ENCODE measurements at regions not wholly inside any gene's neighbourhood (a gene's known extent, or its start where the extent isn't known, plus 50 kb on each side); places are given as distances from the start of the nearest gene placed in this dataset.

- H3K9me3 ChIP-seq (ENCODE audit: control insufficient read depth in 1 of 2, low read length in 2 of 2): no peaks in the 10 kb centered on the region
- peaks cover 0 to 1% of the 10 kb centered on the region in 2 donors for H3K27me3 Mint-ChIP-seq
- peaks cover 0 to 1% (median 0%) of the 10 kb centered on the region in 8 donors for H3K9me3 Mint-ChIP-seq
- no peaks in the 10 kb centered on the region for H3K36me3 Mint-ChIP-seq
- CTCF ChIA-PET (ENCODE audit: partially characterized antibody): no interaction called here
- no peak overlapping the region for H3K27ac ChIP-seq (ENCODE audit: low read depth, low read length)
- POLR2A ChIA-PET (ENCODE audit: partially characterized antibody): no interaction called here
- no peaks in the 10 kb centered on the region for H3K27me3 ChIP-seq (ENCODE audit: insufficient read depth, low read length)
- no peak for DNase-seq
- intact Hi-C loops (cut with micrococcal nuclease): no loop called here
- H3K4me3 ChIP-seq (ENCODE audit: low read length in 2 of 2): no peak overlapping the region
- H3K4me1 Mint-ChIP-seq: no peaks in the 10 kb centered on the region
- no peaks in the 10 kb centered on the region for H3K4me1 ChIP-seq (ENCODE audit: insufficient read depth, low read length)
- H3K27ac Mint-ChIP-seq: no peak overlapping the region
- H3K36me3 ChIP-seq (ENCODE audit: insufficient read depth, low read length): no peaks in the 10 kb centered on the region
- H3K4me3 Mint-ChIP-seq: no peak overlapping the region
Measured at GRCh38 chr5:98713027-98713426, 60.4 kb upstream of the RGMB start.

GRCh38 chr5:98713856-98714255 lies 59.6 kb upstream of the RGMB start:
- intact Hi-C loops (cut with micrococcal nuclease): no loop called here
- no peak overlapping the region for H3K27ac Mint-ChIP-seq
- no peak overlapping the region for H3K4me3 Mint-ChIP-seq
- Histone ChIP-seq H3K27me3 (ENCODE audit: insufficient read depth, low read length) (no peaks in the 10 kb centered on the region), H3K36me3 (ENCODE audit: insufficient read depth, low read length) (no peaks in the 10 kb centered on the region), H3K4me1 (ENCODE audit: insufficient read depth, low read length) (no peaks in the 10 kb centered on the region), H3K27ac (ENCODE audit: low read depth, low read length) (no peak overlapping the region), H3K9me3 (ENCODE audit: control insufficient read depth in 1 of 2, low read length in 2 of 2) (no peaks in the 10 kb centered on the region), H3K4me3 (ENCODE audit: low read length in 2 of 2) (no peak overlapping the region)
- H3K36me3 Mint-ChIP-seq: no peaks in the 10 kb centered on the region
- peaks cover 0 to 8% (median 4%) of the 10 kb centered on the region in 8 donors for H3K9me3 Mint-ChIP-seq
- ChIA-PET CTCF (ENCODE audit: partially characterized antibody) (no interaction called here), POLR2A (ENCODE audit: partially characterized antibody) (no interaction called here)
- DNase-seq: no peak
- H3K27me3 Mint-ChIP-seq: peaks cover 3 to 5% of the 10 kb centered on the region in 2 donors
- H3K4me1 Mint-ChIP-seq: no peaks in the 10 kb centered on the region

GRCh38 chr5:98714710-98715288 lies 58.7 kb upstream of the RGMB start:
- no peaks in the 10 kb centered on the region for H3K4me1 ChIP-seq (ENCODE audit: insufficient read depth, low read length)
- CTCF ChIA-PET (ENCODE audit: partially characterized antibody): no interaction called here
- no peak overlapping the region for H3K4me3 Mint-ChIP-seq
- H3K27me3 Mint-ChIP-seq: peaks cover 5 to 10% of the 10 kb centered on the region in 2 donors
- POLR2A ChIA-PET (ENCODE audit: partially characterized antibody): no interaction called here
- no peaks in the 10 kb centered on the region for H3K36me3 Mint-ChIP-seq
- no peak overlapping the region for H3K4me3 ChIP-seq (ENCODE audit: low read length in 2 of 2)
- H3K36me3 ChIP-seq (ENCODE audit: insufficient read depth, low read length): no peaks in the 10 kb centered on the region
- H3K9me3 Mint-ChIP-seq: peaks cover 0 to 13% (median 9%) of the 10 kb centered on the region in 8 donors
- H3K27ac ChIP-seq (ENCODE audit: low read depth, low read length): no peak overlapping the region
- H3K4me1 Mint-ChIP-seq: no peaks in the 10 kb centered on the region
- DNase-seq: no peak
- H3K27me3 ChIP-seq (ENCODE audit: insufficient read depth, low read length): no peaks in the 10 kb centered on the region
- intact Hi-C loops (cut with micrococcal nuclease): no loop called here
- peak overlapping the region in 1 of 7 donors; percentile 16 for H3K27ac Mint-ChIP-seq
- H3K9me3 ChIP-seq (ENCODE audit: control insufficient read depth in 1 of 2, low read length in 2 of 2): no peaks in the 10 kb centered on the region

- H3K27me3 ChIP-seq (ENCODE audit: insufficient read depth, low read length): no peaks in the 10 kb centered on the region
- POLR2A ChIA-PET (ENCODE audit: partially characterized antibody): no interaction called here
- no peak for DNase-seq
- intact Hi-C loops (cut with micrococcal nuclease): no loop called here
- Mint-ChIP-seq H3K4me1 (no peaks in the 10 kb centered on the region), H3K27me3 (peaks cover 10 to 12% of the 10 kb centered on the region in 2 donors), H3K36me3 (no peaks in the 10 kb centered on the region), H3K27ac (no peak overlapping the region), H3K9me3 (peaks cover 0 to 13% (median 8%) of the 10 kb centered on the region in 8 donors), H3K4me3 (no peak overlapping the region)
- no peaks in the 10 kb centered on the region for H3K4me1 ChIP-seq (ENCODE audit: insufficient read depth, low read length)
- H3K36me3 ChIP-seq (ENCODE audit: insufficient read depth, low read length): no peaks in the 10 kb centered on the region
- no peaks in the 10 kb centered on the region for H3K9me3 ChIP-seq (ENCODE audit: control insufficient read depth in 1 of 2, low read length in 2 of 2)
- no peak overlapping the region for H3K4me3 ChIP-seq (ENCODE audit: low read length in 2 of 2)
- CTCF ChIA-PET (ENCODE audit: partially characterized antibody): no interaction called here
- no peak overlapping the region for H3K27ac ChIP-seq (ENCODE audit: low read depth, low read length)
Measured at GRCh38 chr5:98721231-98721928, 52.1 kb upstream of the RGMB start.

GRCh38 chr5:98722188-98722587 lies 51.3 kb upstream of the RGMB start:
- no peaks in the 10 kb centered on the region for H3K36me3 Mint-ChIP-seq
- CTCF ChIA-PET (ENCODE audit: partially characterized antibody): no interaction called here
- POLR2A ChIA-PET (ENCODE audit: partially characterized antibody): no interaction called here

GRCh38 chr5:98723061-98723460 lies 50.4 kb upstream of the RGMB start:
- H3K36me3 Mint-ChIP-seq: no peaks in the 10 kb centered on the region
- intact Hi-C loops (cut with micrococcal nuclease): no loop called here
- H3K4me1 Mint-ChIP-seq: no peaks in the 10 kb centered on the region
- DNase-seq: no peak
- Histone ChIP-seq H3K36me3 (ENCODE audit: insufficient read depth, low read length) (no peaks in the 10 kb centered on the region), H3K27ac (ENCODE audit: low read depth, low read length) (no peak overlapping the region), H3K4me1 (ENCODE audit: insufficient read depth, low read length) (no peaks in the 10 kb centered on the region), H3K4me3 (ENCODE audit: low read length in 2 of 2) (no peak overlapping the region), H3K9me3 (ENCODE audit: control insufficient read depth in 1 of 2, low read length in 2 of 2) (no peaks in the 10 kb centered on the region), H3K27me3 (ENCODE audit: insufficient read depth, low read length) (no peaks in the 10 kb centered on the region)
- ChIA-PET POLR2A (ENCODE audit: partially characterized antibody) (no interaction called here), CTCF (ENCODE audit: partially characterized antibody) (no interaction called here)
- H3K9me3 Mint-ChIP-seq: peaks cover 0 to 13% (median 8%) of the 10 kb centered on the region in 8 donors
- H3K27ac Mint-ChIP-seq: no peak overlapping the region
- H3K4me3 Mint-ChIP-seq: no peak overlapping the region
- H3K27me3 Mint-ChIP-seq: peaks cover 12 to 18% of the 10 kb centered on the region in 2 donors

More at GRCh38 chr5:98722188-98722587, 51.3 kb upstream of the RGMB start:
- Histone ChIP-seq H3K4me1 (ENCODE audit: insufficient read depth, low read length) (no peaks in the 10 kb centered on the region), H3K27ac (ENCODE audit: low read depth, low read length) (no peak overlapping the region), H3K9me3 (ENCODE audit: control insufficient read depth in 1 of 2, low read length in 2 of 2) (no peaks in the 10 kb centered on the region), H3K4me3 (ENCODE audit: low read length in 2 of 2) (no peak overlapping the region), H3K36me3 (ENCODE audit: insufficient read depth, low read length) (no peaks in the 10 kb centered on the region), H3K27me3 (ENCODE audit: insufficient read depth, low read length) (no peaks in the 10 kb centered on the region)
- Mint-ChIP-seq H3K9me3 (peaks cover 0 to 13% (median 8%) of the 10 kb centered on the region in 8 donors), H3K27ac (no peak overlapping the region), H3K4me3 (no peak overlapping the region), H3K27me3 (peaks cover 10 to 12% of the 10 kb centered on the region in 2 donors), H3K4me1 (no peaks in the 10 kb centered on the region)
- DNase-seq: no peak
- intact Hi-C loops (cut with micrococcal nuclease): no loop called here
